22Rv1 (cell line): ENCODE measurements at regions not wholly inside any gene's neighbourhood (a gene's known extent, or its start where the extent isn't known, plus 50 kb on each side); places are given as distances from the start of the nearest gene placed in this dataset.

Experiments
- H3K27ac ChIP-seq: fragments of 450-650 bp; 2 replicates; pipeline ENCODE4 v1.5.1; 2017
- ZFX ChIP-seq: fragments of 450-650 bp; IDR thresholded peaks from 2 replicates; pipeline ENCODE4 v1.6.1; 2017; ENCODE audit warnings: antibody characterized with exemption, borderline replicate concordance
- TF ChIP-seq, protein P1 (sequence below): fragments of 450-650 bp; IDR thresholded peaks from 2 replicates; pipeline ENCODE4 v1.5.1; 2017; ENCODE audit warnings: mild to moderate bottlenecking

DNA sequence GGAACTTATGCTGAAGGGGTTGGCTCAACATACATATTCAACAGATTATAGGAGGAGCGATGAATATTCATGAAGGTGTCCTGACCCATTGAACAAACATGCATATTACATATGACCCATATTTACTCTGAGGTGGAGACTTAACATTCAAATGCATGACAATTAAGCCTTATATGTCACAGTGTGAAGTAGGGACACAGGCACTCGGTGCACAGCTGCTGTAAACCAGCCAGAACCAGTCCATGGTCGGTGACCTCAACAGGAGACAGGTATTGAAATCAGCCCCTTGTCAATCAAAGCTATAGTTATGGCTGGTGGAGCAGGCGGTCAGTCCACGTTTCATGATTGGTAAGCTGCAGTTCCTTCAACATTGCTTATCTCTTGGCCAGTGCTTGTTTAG, 347.3 kb downstream of the THBS2 start:
- H3K27ac ChIP-seq, result no peak overlapping the region
- TF ChIP-seq ZFX, result no peak
- TF ChIP-seq, protein P1, sequence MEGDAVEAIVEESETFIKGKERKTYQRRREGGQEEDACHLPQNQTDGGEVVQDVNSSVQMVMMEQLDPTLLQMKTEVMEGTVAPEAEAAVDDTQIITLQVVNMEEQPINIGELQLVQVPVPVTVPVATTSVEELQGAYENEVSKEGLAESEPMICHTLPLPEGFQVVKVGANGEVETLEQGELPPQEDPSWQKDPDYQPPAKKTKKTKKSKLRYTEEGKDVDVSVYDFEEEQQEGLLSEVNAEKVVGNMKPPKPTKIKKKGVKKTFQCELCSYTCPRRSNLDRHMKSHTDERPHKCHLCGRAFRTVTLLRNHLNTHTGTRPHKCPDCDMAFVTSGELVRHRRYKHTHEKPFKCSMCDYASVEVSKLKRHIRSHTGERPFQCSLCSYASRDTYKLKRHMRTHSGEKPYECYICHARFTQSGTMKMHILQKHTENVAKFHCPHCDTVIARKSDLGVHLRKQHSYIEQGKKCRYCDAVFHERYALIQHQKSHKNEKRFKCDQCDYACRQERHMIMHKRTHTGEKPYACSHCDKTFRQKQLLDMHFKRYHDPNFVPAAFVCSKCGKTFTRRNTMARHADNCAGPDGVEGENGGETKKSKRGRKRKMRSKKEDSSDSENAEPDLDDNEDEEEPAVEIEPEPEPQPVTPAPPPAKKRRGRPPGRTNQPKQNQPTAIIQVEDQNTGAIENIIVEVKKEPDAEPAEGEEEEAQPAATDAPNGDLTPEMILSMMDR, result no peak

DNA sequence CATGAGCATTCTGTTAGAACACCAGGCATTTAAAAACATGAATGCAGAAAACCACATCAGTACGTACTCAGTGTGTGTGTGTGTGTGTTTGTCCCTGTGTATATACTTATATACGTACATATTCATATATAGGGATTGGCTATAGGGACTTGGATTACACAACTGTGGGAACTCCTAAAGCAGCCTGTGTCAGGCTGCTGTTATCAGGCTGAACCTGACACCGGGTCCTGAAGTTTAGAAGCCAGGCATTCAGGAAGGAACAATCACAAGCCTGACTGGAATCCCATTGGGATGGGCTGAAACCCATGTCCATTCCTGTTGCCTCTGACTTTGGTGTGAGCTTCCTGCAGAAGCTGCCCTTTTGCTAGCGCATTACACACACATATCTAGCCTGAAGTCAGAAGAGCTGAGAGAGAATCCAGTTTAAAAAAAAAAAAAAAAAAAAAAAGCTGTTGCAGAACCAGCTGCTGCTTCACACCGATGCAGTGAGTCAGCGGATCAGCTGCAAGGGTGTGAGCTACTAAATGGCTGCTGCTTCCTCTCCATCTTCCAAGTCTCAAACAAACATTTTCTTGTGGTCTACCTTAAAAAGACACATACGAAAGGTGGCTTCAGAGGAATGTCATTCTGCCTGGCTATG, 348.1 kb downstream of the THBS2 start:
- TF ChIP-seq ZFX, result no peak
- TF ChIP-seq, protein P1, result no peak

DNA sequence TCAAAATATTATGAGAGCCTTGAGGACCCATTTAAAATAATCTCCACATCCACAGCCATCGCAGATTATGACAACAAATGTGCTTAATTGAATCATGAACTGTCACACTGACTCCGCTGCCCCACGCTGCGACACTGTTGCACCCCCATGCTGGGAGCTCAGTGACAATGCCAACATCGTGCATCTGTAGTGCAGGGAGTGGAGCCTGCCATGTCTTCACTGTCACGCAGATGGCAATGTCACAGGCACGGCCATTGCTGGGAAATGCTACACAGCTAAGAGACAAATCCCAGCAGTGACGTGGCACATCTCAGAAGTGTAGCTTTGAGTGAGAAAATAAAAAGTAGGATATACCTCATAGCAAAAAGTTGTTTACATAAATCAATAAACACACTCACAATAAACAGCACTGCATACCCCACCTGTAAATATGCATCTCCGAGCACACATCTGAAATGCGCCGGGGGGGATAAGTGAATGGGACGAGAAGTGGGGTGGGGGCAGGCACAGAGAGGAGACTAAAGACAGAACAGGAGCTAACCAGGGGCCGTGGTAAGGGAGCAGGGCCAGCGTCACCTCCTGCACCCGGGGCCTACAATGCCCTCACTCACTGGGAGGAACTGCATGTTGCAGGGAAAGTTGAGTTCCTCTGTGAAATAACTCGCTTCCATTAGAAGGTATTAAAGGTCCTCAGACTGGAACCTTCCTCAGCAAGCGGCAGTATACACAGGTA, 349.9 kb downstream of the THBS2 start:
- TF ChIP-seq ZFX, result no peak
- TF ChIP-seq, protein P1, result no peak
- no peak overlapping the region for H3K27ac ChIP-seq

More for the DNA sequence above, 348.1 kb downstream of the THBS2 start:
- H3K27ac ChIP-seq, result no peak overlapping the region

DNA sequence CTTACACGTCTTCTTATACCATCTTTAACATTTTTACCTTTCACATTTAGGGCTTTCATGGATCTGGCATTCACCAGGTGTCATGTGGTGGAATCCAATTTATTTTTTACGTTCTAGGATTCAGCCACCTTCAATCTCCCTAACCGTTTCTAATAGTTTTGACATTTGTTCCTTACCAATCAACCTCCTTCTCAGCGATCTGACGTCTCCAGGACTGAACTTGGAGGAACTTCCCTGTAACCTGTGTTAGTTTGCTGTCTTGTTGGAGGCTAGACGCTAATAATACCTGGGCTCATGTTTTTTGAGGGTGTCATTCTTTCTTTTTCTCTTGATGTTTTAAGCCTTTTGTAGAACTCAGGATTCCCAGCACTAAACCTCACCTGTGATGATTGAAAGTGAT, 351.6 kb downstream of the THBS2 start:
- TF ChIP-seq, protein P1, result no peak
- TF ChIP-seq ZFX, result no peak

DNA sequence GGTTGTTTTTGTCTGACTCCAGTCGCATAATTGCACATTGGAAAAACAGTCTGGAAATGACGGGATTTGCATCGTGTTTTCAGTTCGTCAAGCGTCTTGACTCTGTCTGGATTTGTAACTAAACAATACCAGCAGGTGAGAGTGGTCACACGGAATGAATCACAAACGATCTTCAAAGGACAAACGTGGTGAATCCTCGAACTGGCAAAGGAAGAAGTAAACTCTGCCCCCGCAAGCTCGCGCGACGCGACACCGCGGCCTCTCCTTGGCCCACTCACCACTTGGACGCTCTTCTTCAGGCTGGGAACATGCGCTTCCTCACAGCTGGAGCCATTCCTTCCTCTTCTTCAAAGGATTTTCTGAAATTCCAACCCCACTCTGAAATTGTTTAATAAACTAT, 352.6 kb downstream of the THBS2 start:
- no peak overlapping the region for H3K27ac ChIP-seq

More for the DNA sequence above, 351.6 kb downstream of the THBS2 start:
- H3K27ac ChIP-seq, result no peak overlapping the region

DNA sequence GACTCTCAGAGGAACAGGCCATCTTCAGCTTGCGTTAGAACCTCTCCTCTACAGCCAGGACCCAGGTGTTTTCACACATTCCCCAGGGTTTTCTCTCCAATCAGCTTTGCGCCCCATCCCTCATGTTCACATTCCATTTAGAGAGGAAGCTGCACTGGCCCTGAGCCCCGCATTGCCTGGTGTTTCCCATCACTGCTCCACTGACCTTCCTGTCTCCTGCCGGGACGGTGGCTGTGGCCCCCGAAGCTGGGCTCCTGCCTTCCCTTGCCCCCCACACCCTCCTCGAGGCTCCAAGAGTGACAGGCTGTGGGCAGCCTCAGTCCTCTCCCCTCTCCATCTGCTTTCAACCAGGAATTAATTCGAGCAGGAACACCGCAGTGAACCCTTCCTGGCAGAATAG, 357.3 kb downstream of the THBS2 start:
- H3K27ac ChIP-seq, result no peak overlapping the region
- TF ChIP-seq, protein P1, result no peak
- no peak for TF ChIP-seq ZFX

More for the DNA sequence above, 352.6 kb downstream of the THBS2 start:
- TF ChIP-seq ZFX, result no peak
- TF ChIP-seq, protein P1, result no peak
